AG10803 (cell line): ENCODE measurements at regions not wholly inside any gene's neighbourhood (a gene's known extent, or its start where the extent isn't known, plus 50 kb on each side); places are given as distances from the start of the nearest gene placed in this dataset.

Source experiments
- DNase-seq: peaks from one replicate; pipeline ENCODE4 v3.0.0; 2010; ENCODE audit warnings: low read depth
- H3K4me3 ChIP-seq: 2 replicates; pipeline ENCODE4 v1.5.1; 2011; ENCODE audit warnings: mild to moderate bottlenecking, low read length, control low read depth
- TF ChIP-seq, protein P1 (sequence below): conservative IDR thresholded peaks from 2 replicates; pipeline ENCODE4 v1.5.1; 2011; ENCODE audit warnings: mild to moderate bottlenecking, low read length, control low read depth, inconsistent platforms

GRCh38 chr10:77710081-77710551 lies 72.5 kb upstream of the KCNMA1 start:
- TF ChIP-seq, protein P1, sequence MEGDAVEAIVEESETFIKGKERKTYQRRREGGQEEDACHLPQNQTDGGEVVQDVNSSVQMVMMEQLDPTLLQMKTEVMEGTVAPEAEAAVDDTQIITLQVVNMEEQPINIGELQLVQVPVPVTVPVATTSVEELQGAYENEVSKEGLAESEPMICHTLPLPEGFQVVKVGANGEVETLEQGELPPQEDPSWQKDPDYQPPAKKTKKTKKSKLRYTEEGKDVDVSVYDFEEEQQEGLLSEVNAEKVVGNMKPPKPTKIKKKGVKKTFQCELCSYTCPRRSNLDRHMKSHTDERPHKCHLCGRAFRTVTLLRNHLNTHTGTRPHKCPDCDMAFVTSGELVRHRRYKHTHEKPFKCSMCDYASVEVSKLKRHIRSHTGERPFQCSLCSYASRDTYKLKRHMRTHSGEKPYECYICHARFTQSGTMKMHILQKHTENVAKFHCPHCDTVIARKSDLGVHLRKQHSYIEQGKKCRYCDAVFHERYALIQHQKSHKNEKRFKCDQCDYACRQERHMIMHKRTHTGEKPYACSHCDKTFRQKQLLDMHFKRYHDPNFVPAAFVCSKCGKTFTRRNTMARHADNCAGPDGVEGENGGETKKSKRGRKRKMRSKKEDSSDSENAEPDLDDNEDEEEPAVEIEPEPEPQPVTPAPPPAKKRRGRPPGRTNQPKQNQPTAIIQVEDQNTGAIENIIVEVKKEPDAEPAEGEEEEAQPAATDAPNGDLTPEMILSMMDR: no peak
- H3K4me3 ChIP-seq: no peak overlapping the region
- no peak for DNase-seq

- no peak overlapping the region for H3K4me3 ChIP-seq
- DNase-seq: no peak
- TF ChIP-seq, protein P1: no peak
These were observed 70.0 kb upstream of the KCNMA1 start for GRCh38 chr10:77707570-77707969.

DNA sequence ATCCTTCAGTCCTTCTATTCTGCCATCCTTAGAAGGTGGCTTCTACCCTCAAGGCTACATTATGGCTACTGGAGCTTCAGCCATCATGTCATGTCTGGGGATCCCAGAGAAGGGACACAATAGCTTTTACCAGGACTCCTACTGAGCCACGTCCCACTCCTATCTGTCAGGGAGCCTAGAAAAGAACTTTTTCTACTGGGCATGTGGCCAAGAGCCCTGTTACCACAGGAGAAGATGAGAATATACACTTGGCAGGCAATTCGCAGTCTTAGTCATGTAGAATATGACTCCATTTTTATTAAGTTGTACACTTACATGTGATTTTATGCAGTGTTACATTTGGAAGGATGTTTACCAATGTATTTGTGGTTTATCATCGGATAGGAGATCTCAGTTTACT lies 64.6 kb upstream of the KCNMA1 start:
- H3K4me3 ChIP-seq: no peak overlapping the region
- TF ChIP-seq, protein P1: no peak
- DNase-seq: peak; percentile 76

DNA sequence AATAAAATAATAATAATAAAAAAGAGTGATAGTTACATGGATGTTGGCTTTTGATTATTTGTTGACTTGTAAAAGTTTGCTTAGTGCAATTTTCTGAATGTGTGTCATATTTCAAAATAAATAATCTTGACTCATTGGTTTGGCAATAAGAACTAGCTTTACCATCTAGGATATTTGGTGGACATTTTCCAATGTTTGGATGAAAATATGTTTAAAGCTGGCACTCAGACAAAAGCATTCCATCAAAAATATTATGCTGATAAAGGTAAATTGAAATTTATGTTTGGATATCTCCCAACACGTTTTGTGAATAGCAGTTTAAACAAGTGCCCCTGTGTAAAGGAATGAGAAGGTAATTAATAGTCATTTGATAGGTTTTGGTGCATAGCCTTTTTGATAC lies 62.5 kb upstream of the KCNMA1 start:
- TF ChIP-seq, protein P1: no peak
- H3K4me3 ChIP-seq: no peak overlapping the region
- no peak for DNase-seq

DNA sequence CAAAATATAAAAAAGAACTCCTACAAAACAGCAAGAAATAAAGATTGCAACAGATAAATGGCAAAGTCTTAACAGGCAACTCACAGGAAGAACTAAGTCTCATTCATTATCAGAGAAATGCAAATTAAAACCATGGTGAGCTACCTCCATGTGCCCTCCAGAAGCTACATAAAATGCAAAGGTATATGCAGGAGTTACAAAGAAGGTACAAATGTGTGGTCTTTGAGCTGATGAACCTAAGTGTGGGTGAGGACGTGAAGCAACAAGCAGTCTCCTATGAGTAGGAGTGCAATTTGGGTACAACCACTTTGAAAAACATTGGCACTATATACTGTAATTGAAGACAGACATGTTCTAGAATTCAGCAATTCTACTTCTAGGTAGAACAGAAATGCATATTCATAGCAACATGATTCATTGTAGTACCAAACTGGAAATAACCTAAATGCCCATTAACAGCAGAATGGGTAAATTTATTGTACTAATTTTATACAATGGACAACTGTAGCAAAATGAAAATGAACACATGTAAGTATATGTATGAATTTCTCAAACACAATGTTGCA lies 61.6 kb upstream of the KCNMA1 start:
- H3K4me3 ChIP-seq: no peak overlapping the region
- DNase-seq: no peak
- TF ChIP-seq, protein P1: no peak

GRCh38 chr10:77698267-77698931 lies 60.8 kb upstream of the KCNMA1 start:
- TF ChIP-seq, protein P1: no peak
- DNase-seq: no peak
- no peak overlapping the region for H3K4me3 ChIP-seq

GRCh38 chr10:77696584-77696983 lies 59.0 kb upstream of the KCNMA1 start:
- no peak overlapping the region for H3K4me3 ChIP-seq
- TF ChIP-seq, protein P1: no peak
- no peak for DNase-seq
